ENCODE measurements at regions not wholly inside any gene's neighbourhood (a gene's known extent, or its start where the extent isn't known, plus 50 kb on each side); places are given as distances from the start of the nearest gene placed in this dataset.

DNA sequence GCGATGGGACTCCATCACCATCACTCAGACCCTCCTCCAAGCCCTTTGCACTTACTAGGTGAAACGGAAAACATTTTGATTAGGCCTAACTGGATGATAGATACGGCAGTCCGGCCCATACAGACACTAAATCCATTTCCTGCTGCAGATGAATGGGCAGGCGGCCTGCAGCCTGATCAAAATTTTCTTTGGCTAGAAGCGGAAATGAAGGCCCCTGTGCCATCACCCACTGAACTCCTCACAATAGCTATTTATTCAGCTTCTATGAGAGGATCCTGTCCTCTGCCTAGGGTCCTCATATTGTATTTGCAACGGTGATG, 200.5 kb downstream of the OMA1 start:
- DNase-seq (ENCODE audit: insufficient read length, low spot score) (no peak), FAIRE-seq (no peak)
- TF ChIP-seq POLR2A (IDR thresholded peaks at IDR 0.05; ENCODE audit: low read depth, low read length), result no peak
- no peak for TF ChIP-seq POLR2AphosphoS5 (IDR thresholded peaks at IDR 0.05; ENCODE audit: low read depth, low read length)
- no peak for TF ChIP-seq PAX5 (IDR thresholded peaks at IDR 0.05; ENCODE audit: insufficient read depth, low read length, severe bottlenecking)
- TF ChIP-seq SPI1 (IDR thresholded peaks at IDR 0.05; ENCODE audit: low read depth, low read length), result no peak
- TF ChIP-seq POU2F2 (IDR thresholded peaks at IDR 0.05; ENCODE audit: low read depth, low read length), result no peak
- TF ChIP-seq TAF1 (IDR thresholded peaks at IDR 0.05; ENCODE audit: low read depth, low read length), result no peak

DNA sequence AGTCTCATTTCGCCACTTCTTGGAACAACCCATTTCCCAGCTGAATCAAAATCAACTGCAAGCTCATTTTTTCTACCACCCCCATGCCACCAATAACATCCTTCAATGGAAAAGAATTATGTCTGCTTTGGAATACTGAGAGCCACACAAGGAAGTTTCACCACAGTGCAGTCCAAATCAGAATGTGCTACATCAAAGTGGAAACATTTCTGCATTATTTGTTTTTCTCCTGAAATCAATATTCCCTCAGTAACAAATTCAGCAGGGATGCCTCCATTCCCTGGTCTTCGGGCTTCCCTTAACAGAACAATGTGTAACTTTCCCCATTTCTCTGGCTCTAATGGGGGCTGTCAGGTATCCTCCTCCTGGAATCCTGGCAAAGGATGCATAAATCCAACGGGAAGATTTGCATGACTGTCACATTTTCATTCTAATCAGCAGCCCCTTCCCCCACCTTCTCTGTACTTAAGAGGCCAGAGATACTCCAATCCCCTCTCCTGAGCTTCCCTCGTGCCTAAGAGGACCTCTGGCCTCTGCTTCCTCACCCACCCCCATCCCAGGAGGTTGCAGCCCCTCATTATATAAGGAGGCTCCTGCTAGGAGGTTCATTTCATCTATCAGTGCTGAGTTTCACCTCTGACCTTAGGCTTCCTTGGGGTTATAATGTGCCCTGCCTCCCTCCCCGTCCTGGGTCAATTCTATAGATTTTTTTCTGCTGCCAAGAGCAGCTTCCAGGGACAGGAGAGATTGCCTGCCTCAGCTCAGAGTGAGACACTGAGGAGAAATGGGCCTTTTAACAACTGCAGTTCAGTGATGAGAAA, 201.1 kb downstream of the OMA1 start:
- FAIRE-seq (no peak), DNase-seq (ENCODE audit: insufficient read length, low spot score) (no peak)
- TF ChIP-seq SPI1 (IDR thresholded peaks at IDR 0.05; ENCODE audit: low read depth, low read length) (no peak), POLR2A (IDR thresholded peaks at IDR 0.05; ENCODE audit: low read depth, low read length) (no peak), PAX5 (IDR thresholded peaks at IDR 0.05; ENCODE audit: insufficient read depth, low read length, severe bottlenecking) (no peak), POU2F2 (IDR thresholded peaks at IDR 0.05; ENCODE audit: low read depth, low read length) (no peak)

DNA sequence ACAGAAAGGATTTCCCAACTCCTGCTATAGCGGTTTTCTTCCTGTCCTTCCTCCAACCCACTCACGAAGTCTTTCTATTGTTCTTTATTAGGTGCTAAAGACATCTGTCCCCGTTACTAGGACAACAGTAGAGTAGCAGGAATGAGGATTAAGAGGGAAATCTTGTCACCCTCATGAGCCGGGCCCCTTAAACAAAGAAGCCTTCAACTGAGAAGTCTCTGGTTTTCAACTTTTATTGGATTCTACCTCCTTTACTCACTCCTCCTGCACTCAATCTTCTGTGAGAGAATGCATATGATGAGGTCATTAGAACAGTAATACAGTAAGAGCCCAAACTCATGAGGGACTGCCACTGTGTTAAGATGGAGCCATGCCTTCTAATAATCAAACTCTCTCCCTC, 206.3 kb downstream of the OMA1 start:
- FAIRE-seq, result no peak
- no peak for TF ChIP-seq PAX5 (IDR thresholded peaks at IDR 0.05; ENCODE audit: insufficient read depth, low read length, severe bottlenecking)
- no peak for TF ChIP-seq POLR2A (IDR thresholded peaks at IDR 0.05; ENCODE audit: low read depth, low read length)
- no peak for TF ChIP-seq TAF1 (IDR thresholded peaks at IDR 0.05; ENCODE audit: low read depth, low read length)
- no peak for DNase-seq (ENCODE audit: insufficient read length, low spot score)

DNA sequence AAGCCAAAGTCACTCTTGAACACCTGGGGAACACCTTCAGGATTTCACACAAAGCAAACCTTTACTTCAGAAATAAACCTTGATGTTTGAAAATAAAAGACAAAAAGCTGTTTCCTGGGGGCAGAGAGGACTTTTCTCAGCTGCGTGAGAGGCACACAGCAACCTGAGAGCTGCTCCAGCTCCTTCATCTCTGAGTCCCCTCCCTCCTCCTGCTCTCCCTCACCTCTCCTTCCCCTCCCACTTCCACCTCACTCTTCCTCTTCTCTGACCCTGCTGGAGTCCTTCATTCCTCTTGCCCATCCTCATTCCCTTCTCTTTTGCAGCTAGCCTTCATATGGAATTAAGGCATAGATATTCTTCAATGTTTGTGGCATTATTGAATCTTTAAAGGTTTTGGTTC, 208.4 kb downstream of the OMA1 start:
- FAIRE-seq (no peak), DNase-seq (ENCODE audit: insufficient read length, low spot score) (no peak)
- no peak for TF ChIP-seq SPI1 (IDR thresholded peaks at IDR 0.05; ENCODE audit: low read depth, low read length)

DNA sequence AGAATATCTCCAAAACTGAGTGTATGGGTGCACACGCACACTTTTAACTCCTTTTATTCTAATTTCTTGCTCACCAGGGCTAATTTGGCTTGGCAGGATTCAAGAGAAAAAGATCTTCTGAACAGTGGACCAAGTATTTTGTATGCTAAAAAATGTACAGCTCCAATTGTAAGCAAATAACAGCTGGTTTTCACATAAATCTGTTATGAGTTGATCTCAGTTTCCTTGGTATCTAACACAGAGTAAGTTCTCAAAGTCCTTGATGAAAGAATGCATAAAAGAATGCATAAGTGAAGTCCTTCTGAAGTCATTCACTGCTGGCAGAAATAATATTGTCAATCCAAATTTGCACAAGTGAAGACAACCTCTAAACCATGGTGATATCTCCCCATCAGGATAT, 213.0 kb downstream of the OMA1 start:
- TF ChIP-seq TAF1 (IDR thresholded peaks at IDR 0.05; ENCODE audit: low read depth, low read length) (no peak), POU2F2 (IDR thresholded peaks at IDR 0.05; ENCODE audit: low read depth, low read length) (no peak), PAX5 (IDR thresholded peaks at IDR 0.05; ENCODE audit: insufficient read depth, low read length, severe bottlenecking) (no peak)
- no peak for FAIRE-seq
- no peak for DNase-seq (ENCODE audit: insufficient read length, low spot score)

DNA sequence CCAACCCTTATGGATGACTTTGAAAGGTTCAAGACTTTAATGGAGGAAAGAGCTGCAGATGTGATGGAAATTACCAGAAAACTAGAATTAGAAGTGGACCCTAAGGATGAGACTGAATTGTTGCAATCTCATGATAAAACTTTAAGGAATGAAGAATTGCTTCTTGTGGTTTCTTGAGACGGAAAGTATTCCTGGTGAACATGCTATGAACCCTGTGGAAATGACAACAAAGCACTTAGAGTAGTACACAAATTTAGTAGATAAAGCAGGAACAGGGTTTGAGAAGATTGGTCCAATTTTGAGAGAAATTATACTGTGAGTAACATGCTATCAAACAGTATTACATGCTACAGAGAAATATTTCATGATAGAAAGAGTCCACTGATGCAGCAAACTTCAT, 215.4 kb downstream of the OMA1 start:
- no peak for DNase-seq (ENCODE audit: insufficient read length, low spot score)
- no peak for FAIRE-seq
- no peak for TF ChIP-seq POLR2A (IDR thresholded peaks at IDR 0.05; ENCODE audit: low read depth, low read length)
- TF ChIP-seq POLR2AphosphoS5 (IDR thresholded peaks at IDR 0.05; ENCODE audit: low read depth, low read length), result no peak
- no peak for TF ChIP-seq POU2F2 (IDR thresholded peaks at IDR 0.05; ENCODE audit: low read depth, low read length)
- no peak for TF ChIP-seq TAF1 (IDR thresholded peaks at IDR 0.05; ENCODE audit: low read depth, low read length)
- no peak for TF ChIP-seq SPI1 (IDR thresholded peaks at IDR 0.05; ENCODE audit: low read depth, low read length)
- no peak for TF ChIP-seq PAX5 (IDR thresholded peaks at IDR 0.05; ENCODE audit: insufficient read depth, low read length, severe bottlenecking)

DNA sequence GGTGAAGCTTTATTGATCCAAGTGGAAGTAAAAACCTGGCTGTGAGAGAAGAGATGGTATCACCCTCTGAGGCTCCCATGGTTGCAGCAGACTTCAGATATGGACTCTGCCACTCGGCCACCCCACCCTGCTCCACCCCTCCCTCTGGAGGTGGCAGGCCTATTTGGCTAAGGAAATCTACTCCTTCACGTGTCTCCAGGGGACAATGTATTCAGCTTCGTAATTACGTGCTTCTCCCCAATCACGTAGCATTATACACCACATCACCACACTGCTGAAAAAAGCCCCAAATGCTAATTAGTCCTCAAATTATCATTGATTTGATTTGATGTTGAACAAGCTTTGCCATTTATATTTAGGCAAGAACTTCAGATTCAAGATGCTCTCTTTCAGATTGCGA, 220.7 kb downstream of the OMA1 start:
- FAIRE-seq, result no peak
- TF ChIP-seq POU2F2 (IDR thresholded peaks at IDR 0.05; ENCODE audit: low read depth, low read length), result no peak
- TF ChIP-seq SPI1 (IDR thresholded peaks at IDR 0.05; ENCODE audit: low read depth, low read length), result no peak
- no peak for TF ChIP-seq POLR2A (IDR thresholded peaks at IDR 0.05; ENCODE audit: low read depth, low read length)
- no peak for TF ChIP-seq POLR2AphosphoS5 (IDR thresholded peaks at IDR 0.05; ENCODE audit: low read depth, low read length)
- TF ChIP-seq TAF1 (IDR thresholded peaks at IDR 0.05; ENCODE audit: low read depth, low read length), result no peak
- TF ChIP-seq PAX5 (IDR thresholded peaks at IDR 0.05; ENCODE audit: insufficient read depth, low read length, severe bottlenecking), result no peak
- no peak for DNase-seq (ENCODE audit: insufficient read length, low spot score)

DNA sequence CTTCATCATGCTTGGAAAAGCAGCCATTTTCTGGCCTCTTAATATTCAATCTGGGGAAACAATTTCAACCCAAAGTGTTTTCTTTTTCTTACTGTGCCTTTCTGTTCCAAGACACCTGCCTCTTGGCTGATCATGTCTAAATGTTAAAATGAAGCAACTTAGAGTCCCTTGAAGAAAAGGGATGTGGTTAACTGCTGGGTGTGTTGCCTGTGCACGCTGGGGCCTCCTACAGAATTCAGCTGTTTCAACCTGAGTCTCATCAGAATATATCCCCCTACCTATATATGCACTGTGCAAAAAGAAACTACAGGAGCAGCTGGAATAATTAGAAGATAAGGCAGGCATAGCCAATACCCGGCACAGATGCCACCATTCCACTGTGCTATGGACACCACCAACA, 222.0 kb downstream of the OMA1 start:
- FAIRE-seq, result no peak
- no peak for DNase-seq (ENCODE audit: insufficient read length, low spot score)
- TF ChIP-seq PAX5 (IDR thresholded peaks at IDR 0.05; ENCODE audit: insufficient read depth, low read length, severe bottlenecking) (no peak), SPI1 (IDR thresholded peaks at IDR 0.05; ENCODE audit: low read depth, low read length) (no peak), POLR2A (IDR thresholded peaks at IDR 0.05; ENCODE audit: low read depth, low read length) (no peak)

DNA sequence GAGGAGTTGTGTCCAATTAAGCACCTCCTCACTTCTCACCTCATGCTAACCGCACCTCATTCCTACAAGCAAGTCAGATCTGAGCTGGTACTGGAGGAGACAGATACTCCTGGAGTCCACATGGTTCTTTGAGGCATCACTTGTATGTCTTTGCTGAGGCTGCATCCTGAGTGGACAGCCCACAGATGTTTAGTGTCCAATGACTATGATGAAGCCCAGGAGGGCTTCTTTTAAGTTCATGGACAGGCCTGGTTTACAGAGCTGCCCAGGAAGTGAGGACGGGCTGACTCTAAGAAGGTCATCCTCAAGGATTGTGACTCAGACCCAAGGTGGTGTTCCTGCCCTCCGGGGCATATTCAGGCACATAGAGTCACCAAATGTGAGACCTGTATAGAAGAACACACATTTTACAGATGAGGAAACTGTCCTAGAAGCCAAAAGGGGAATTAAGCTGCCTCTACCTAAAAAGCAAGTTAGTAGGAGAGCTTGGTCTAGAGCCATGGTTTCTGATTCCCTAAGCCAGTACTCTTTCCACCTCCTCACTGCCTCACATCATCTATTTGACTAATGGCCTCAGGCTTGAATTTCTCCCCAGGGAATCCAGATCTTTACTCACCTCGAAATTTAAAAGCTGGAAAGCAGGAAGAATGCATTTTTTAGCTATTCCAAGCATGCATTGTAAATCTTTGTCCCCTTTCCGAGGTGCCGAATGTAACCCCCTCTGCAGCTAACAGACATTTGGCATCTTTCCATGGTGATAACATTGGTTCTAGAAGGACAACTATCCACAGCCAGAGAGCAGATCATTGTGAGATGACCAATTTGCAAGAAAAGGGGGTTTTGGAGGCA, 228.1 kb downstream of the OMA1 start:
- DNase-seq (ENCODE audit: insufficient read length, low spot score) (no peak), FAIRE-seq (no peak)
- TF ChIP-seq PAX5 (IDR thresholded peaks at IDR 0.05; ENCODE audit: insufficient read depth, low read length, severe bottlenecking) (no peak), POLR2A (IDR thresholded peaks at IDR 0.05; ENCODE audit: low read depth, low read length) (no peak), SPI1 (IDR thresholded peaks at IDR 0.05; ENCODE audit: low read depth, low read length) (no peak), POU2F2 (IDR thresholded peaks at IDR 0.05; ENCODE audit: low read depth, low read length) (no peak), TAF1 (IDR thresholded peaks at IDR 0.05; ENCODE audit: low read depth, low read length) (no peak), POLR2AphosphoS5 (IDR thresholded peaks at IDR 0.05; ENCODE audit: low read depth, low read length) (no peak)

DNA sequence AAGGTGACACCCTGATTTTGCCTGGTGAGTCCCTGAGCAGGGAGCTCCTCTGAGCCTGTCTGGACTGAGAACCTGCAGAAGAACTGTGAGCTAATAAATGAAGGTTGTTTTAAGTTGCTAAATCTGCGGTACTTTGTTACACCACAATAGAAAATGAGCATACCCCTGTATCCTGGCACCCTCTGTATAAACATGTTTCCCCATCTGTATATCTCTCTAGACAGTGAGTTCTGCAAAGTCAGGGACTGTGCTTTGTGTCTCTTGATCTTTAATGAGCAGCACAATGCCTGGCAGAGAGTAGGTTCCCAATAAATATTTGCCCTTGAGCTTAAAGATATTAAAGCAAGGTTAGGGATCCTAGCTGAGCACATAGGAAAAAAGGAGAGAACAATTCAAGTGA, 228.8 kb downstream of the OMA1 start:
- TF ChIP-seq POU2F2 (IDR thresholded peaks at IDR 0.05; ENCODE audit: low read depth, low read length) (no peak), SPI1 (IDR thresholded peaks at IDR 0.05; ENCODE audit: low read depth, low read length) (no peak), PAX5 (IDR thresholded peaks at IDR 0.05; ENCODE audit: insufficient read depth, low read length, severe bottlenecking) (no peak), POLR2A (IDR thresholded peaks at IDR 0.05; ENCODE audit: low read depth, low read length) (no peak), POLR2AphosphoS5 (IDR thresholded peaks at IDR 0.05; ENCODE audit: low read depth, low read length) (no peak), TAF1 (IDR thresholded peaks at IDR 0.05; ENCODE audit: low read depth, low read length) (no peak)
- no peak for FAIRE-seq
- no peak for DNase-seq (ENCODE audit: insufficient read length, low spot score)
